ENCODE measurements at regions not wholly inside any gene's neighbourhood (a gene's known extent, or its start where the extent isn't known, plus 50 kb on each side); places are given as distances from the start of the nearest gene placed in this dataset.

- DNase-seq (ENCODE audit: low spot score) (no peak), ATAC-seq (ENCODE audit: insufficient number of reproducible peaks, low FRiP score, low read depth) (no peak)
- H3K4me3 ChIP-seq = no peak overlapping the region
- no peaks in the 10 kb centered on the region for H3K36me3 ChIP-seq
- H3K27me3 ChIP-seq (replicated peaks; ENCODE audit: insufficient read depth) = no peaks in the 10 kb centered on the region
- H3K27ac ChIP-seq = no peak overlapping the region
- no peaks in the 10 kb centered on the region for H3K9me3 ChIP-seq
- no peaks in the 10 kb centered on the region for H3K4me1 ChIP-seq (ENCODE audit: control insufficient read depth in 1 of 2, low read depth in 2 of 2)
- TF ChIP-seq CTCF (IDR thresholded peaks at IDR 0.05) = no peak
Observed at GRCh38 chr9:20138841-20139240, 350.0 kb upstream of the SLC24A2 start.

GRCh38 chr9:20138116-20138515, 349.3 kb upstream of the SLC24A2 start:
- H3K9me3 ChIP-seq = no peaks in the 10 kb centered on the region
- no peak for TF ChIP-seq CTCF (IDR thresholded peaks at IDR 0.05)
- H3K27ac ChIP-seq = no peak overlapping the region
- H3K27me3 ChIP-seq (replicated peaks; ENCODE audit: insufficient read depth) = no peaks in the 10 kb centered on the region
- H3K36me3 ChIP-seq = no peaks in the 10 kb centered on the region
- DNase-seq (ENCODE audit: low spot score) = no peak
- no peak overlapping the region for H3K4me3 ChIP-seq
- no peaks in the 10 kb centered on the region for H3K4me1 ChIP-seq (ENCODE audit: control insufficient read depth in 1 of 2, low read depth in 2 of 2)
- ATAC-seq (ENCODE audit: insufficient number of reproducible peaks, low FRiP score, low read depth) = no peak

- H3K36me3 ChIP-seq = no peaks in the 10 kb centered on the region
- no peaks in the 10 kb centered on the region for H3K27me3 ChIP-seq (replicated peaks; ENCODE audit: insufficient read depth)
- H3K4me3 ChIP-seq = no peak overlapping the region
- H3K4me1 ChIP-seq (ENCODE audit: control insufficient read depth in 1 of 2, low read depth in 2 of 2) = no peaks in the 10 kb centered on the region
- ATAC-seq (ENCODE audit: insufficient number of reproducible peaks, low FRiP score, low read depth) (no peak), DNase-seq (ENCODE audit: low spot score) (no peak)
- TF ChIP-seq CTCF (IDR thresholded peaks at IDR 0.05) = no peak
- no peak overlapping the region for H3K27ac ChIP-seq
- H3K9me3 ChIP-seq = no peaks in the 10 kb centered on the region
Observed at GRCh38 chr9:20137425-20137824, 348.6 kb upstream of the SLC24A2 start.

- TF ChIP-seq CTCF (IDR thresholded peaks at IDR 0.05) = no peak
- DNase-seq (ENCODE audit: low spot score) (no peak), ATAC-seq (ENCODE audit: insufficient number of reproducible peaks, low FRiP score, low read depth) (no peak)
- Histone ChIP-seq H3K4me3 (no peak overlapping the region), H3K4me1 (ENCODE audit: control insufficient read depth in 1 of 2, low read depth in 2 of 2) (no peaks in the 10 kb centered on the region), H3K9me3 (no peaks in the 10 kb centered on the region), H3K27me3 (replicated peaks; ENCODE audit: insufficient read depth) (no peaks in the 10 kb centered on the region), H3K27ac (no peak overlapping the region), H3K36me3 (no peaks in the 10 kb centered on the region)
Observed at GRCh38 chr9:20135119-20135697, 346.4 kb upstream of the SLC24A2 start.

GRCh38 chr9:20125727-20126126, 336.9 kb upstream of the SLC24A2 start:
- no peak for TF ChIP-seq CTCF (IDR thresholded peaks at IDR 0.05)
- ATAC-seq (ENCODE audit: insufficient number of reproducible peaks, low FRiP score, low read depth) (no peak), DNase-seq (ENCODE audit: low spot score) (no peak)
- no peaks in the 10 kb centered on the region for H3K27me3 ChIP-seq (replicated peaks; ENCODE audit: insufficient read depth)
- no peaks in the 10 kb centered on the region for H3K36me3 ChIP-seq
- no peaks in the 10 kb centered on the region for H3K9me3 ChIP-seq
- no peaks in the 10 kb centered on the region for H3K4me1 ChIP-seq (ENCODE audit: control insufficient read depth in 1 of 2, low read depth in 2 of 2)
- no peak overlapping the region for H3K27ac ChIP-seq
- H3K4me3 ChIP-seq = no peak overlapping the region
